Lower leg skin (tissue), 4 donors: ENCODE measurements at regions not wholly inside any gene's neighbourhood (a gene's known extent, or its start where the extent isn't known, plus 50 kb on each side); places are given as distances from the start of the nearest gene placed in this dataset.

Experiments
- DNase-seq, 2 donors: peaks; one replicate each; pipeline ENCODE4 v3.0.0-alpha.2; 2019; ENCODE audit warnings: low spot score in 2 of 2
- H3K4me3 ChIP-seq: fragments of 200-600 bp; sonication (generic); 2 replicates; pipeline ENCODE4 v1.5.1; 2017; ENCODE audit warnings: mild to moderate bottlenecking, low read depth; ENCODE audit not compliant: poor library complexity, severe bottlenecking
- CTCF ChIP-seq, 3 donors: fragments of 450-650 bp; IDR thresholded peaks; one replicate each; pipeline ENCODE4 v1.5.1; 2016; ENCODE audit warnings: antibody characterized with exemption in 3 of 3, mild to moderate bottlenecking in 3 of 3, moderate library complexity in 2 of 3
- POLR2A ChIP-seq, 2 donors: fragments of 450-650 bp; IDR thresholded peaks; one replicate each; pipeline ENCODE4 v1.6.1; 2016 to 2017; ENCODE audit warnings: antibody characterized with exemption in 2 of 2, mild to moderate bottlenecking in 1 of 2, moderate library complexity in 1 of 2
- WGBS, 2 donors: methylation state at CpG; one replicate each; pipeline ENCODE4 v1.1.5; 2018; 5-methylcytosine and 5-hydroxymethylcytosine counted together
- intact Hi-C: fragments of 100-400 bp; cut with DNase I; formaldehyde crosslinking; loops from one replicate; pipeline ENCODE4 v1.15.0; 2023; ENCODE audit warnings: low total_unique reads

GRCh38 chr6:74557236-74557635, 648.6 kb downstream of the COL12A1 start:
- H3K4me3 ChIP-seq: no peak overlapping the region
- TF ChIP-seq CTCF (IDR thresholded peaks at IDR 0.05): no peak
- TF ChIP-seq POLR2A (IDR thresholded peaks at IDR 0.05): no peak
- no peak for DNase-seq
- intact Hi-C loops: no loop called here

GRCh38 chr6:74554041-74554440, 651.8 kb downstream of the COL12A1 start:
- TF ChIP-seq CTCF (IDR thresholded peaks at IDR 0.05) (no peak), POLR2A (IDR thresholded peaks at IDR 0.05) (no peak)
- 59 to 64% methylated on average over 2 of the region's 2 CpGs for WGBS, 2 donors
- intact Hi-C loops: no loop called here
- H3K4me3 ChIP-seq: no peak overlapping the region
- no peak for DNase-seq

- no peak for TF ChIP-seq POLR2A (IDR thresholded peaks at IDR 0.05)
- TF ChIP-seq CTCF (IDR thresholded peaks at IDR 0.05): no peak
- no peak overlapping the region for H3K4me3 ChIP-seq
- intact Hi-C loops: no loop called here
- DNase-seq: no peak
These were observed 654.0 kb downstream of the COL12A1 start for GRCh38 chr6:74551896-74552295.

- 87 to 96% methylated on average over 6 of the region's 6 CpGs for WGBS, 2 donors
- H3K4me3 ChIP-seq: no peak overlapping the region
- no peak for DNase-seq
- intact Hi-C loops: no loop called here
- TF ChIP-seq POLR2A (IDR thresholded peaks at IDR 0.05): no peak
- TF ChIP-seq CTCF (IDR thresholded peaks at IDR 0.05): no peak
These were observed 655.0 kb downstream of the COL12A1 start for GRCh38 chr6:74550821-74551220.

GRCh38 chr6:74549746-74550145, 656.1 kb downstream of the COL12A1 start:
- TF ChIP-seq CTCF (IDR thresholded peaks at IDR 0.05) (no peak), POLR2A (IDR thresholded peaks at IDR 0.05) (no peak)
- intact Hi-C loops: no loop called here
- DNase-seq: no peak
- 90 to 92% methylated on average over 3 of the region's 3 CpGs for WGBS, 2 donors
- H3K4me3 ChIP-seq: no peak overlapping the region

GRCh38 chr6:74534465-74535211, 671.2 kb downstream of the COL12A1 start:
- WGBS, 2 donors: 57 to 64% methylated on average over 2 of the region's 2 CpGs
- intact Hi-C loops: no loop called here
- peak in 1 of 2 donors; percentile 29 for DNase-seq
- H3K4me3 ChIP-seq: no peak overlapping the region
- no peak for TF ChIP-seq POLR2A (IDR thresholded peaks at IDR 0.05)
- TF ChIP-seq CTCF (IDR thresholded peaks at IDR 0.05): no peak
